WI38 (cell line): ENCODE measurements at regions not wholly inside any gene's neighbourhood (a gene's known extent, or its start where the extent isn't known, plus 50 kb on each side); places are given as distances from the start of the nearest gene placed in this dataset.

Experiments
- H3K4me3 ChIP-seq: 2 replicates; pipeline ENCODE4 v1.5.1; 2011; ENCODE audit warnings: low read depth, mild to moderate bottlenecking, control low read depth, low read length
- TF ChIP-seq, protein P1 (sequence below): IDR thresholded peaks from 2 replicates; pipeline ENCODE4 v1.5.1; 2012; ENCODE audit warnings: low read depth, mild to moderate bottlenecking, control low read depth, low read length

- TF ChIP-seq, protein P1, sequence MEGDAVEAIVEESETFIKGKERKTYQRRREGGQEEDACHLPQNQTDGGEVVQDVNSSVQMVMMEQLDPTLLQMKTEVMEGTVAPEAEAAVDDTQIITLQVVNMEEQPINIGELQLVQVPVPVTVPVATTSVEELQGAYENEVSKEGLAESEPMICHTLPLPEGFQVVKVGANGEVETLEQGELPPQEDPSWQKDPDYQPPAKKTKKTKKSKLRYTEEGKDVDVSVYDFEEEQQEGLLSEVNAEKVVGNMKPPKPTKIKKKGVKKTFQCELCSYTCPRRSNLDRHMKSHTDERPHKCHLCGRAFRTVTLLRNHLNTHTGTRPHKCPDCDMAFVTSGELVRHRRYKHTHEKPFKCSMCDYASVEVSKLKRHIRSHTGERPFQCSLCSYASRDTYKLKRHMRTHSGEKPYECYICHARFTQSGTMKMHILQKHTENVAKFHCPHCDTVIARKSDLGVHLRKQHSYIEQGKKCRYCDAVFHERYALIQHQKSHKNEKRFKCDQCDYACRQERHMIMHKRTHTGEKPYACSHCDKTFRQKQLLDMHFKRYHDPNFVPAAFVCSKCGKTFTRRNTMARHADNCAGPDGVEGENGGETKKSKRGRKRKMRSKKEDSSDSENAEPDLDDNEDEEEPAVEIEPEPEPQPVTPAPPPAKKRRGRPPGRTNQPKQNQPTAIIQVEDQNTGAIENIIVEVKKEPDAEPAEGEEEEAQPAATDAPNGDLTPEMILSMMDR: no peak
- H3K4me3 ChIP-seq: no peak overlapping the region
Measured at GRCh38 chr4:148747721-148748268, 305.6 kb upstream of the NR3C2 start.

DNA sequence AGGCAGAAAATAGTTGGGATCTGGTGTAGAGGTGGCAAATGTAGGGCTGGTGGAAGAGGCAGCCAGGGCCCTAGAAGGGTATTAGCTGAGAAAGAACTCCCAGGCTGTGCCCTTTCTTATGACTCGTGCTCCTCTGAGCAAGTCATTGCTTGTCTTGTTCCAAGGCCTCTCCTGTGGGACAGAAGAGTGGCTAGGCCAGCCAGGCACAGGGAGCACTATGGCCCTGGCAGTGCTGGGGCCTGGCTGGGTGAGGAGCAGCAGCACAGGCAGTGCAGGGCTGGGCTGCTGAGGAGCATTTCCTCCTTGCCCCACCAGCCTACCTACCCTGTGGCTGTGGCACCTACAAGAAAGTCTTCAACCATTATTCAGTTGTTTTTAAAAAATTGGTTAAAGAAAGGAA, 298.5 kb upstream of the NR3C2 start:
- TF ChIP-seq, protein P1: no peak
- no peak overlapping the region for H3K4me3 ChIP-seq

DNA sequence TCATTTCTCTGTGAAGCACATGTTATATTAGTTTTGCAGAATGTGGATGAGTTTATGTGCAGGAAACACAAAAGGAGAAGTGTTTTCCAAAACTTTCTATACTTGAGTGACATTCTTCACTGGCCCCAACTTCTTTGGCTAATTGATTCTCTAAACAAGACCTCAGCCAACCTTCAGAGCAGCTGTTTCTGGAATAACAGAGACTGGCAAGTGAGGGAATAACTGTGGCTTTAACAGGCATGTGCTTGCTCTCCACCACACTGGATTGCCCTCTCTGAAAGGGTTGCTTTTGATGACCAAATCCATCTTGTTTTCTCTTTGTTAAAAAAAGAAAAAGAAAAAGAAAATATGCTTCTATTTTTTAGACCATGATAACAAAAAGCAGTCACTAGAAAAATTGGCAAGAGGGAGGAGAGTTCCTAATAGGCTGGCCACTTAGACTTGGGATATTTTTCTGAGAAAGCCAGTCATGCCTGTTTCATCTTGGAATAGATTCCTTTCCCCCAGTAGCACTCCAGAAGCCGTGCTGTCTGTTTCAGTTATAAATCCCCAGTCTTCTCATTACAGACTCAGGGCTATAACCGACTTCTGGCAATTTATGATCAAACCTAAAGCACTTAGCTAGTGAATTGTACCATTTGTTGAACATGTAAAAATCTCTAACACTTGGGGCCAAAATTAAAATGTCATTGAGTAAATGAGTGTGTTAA, 295.0 kb upstream of the NR3C2 start:
- TF ChIP-seq, protein P1: no peak
- H3K4me3 ChIP-seq: no peak overlapping the region

GRCh38 chr4:148735432-148736155, 293.4 kb upstream of the NR3C2 start:
- TF ChIP-seq, protein P1: no peak
- no peak overlapping the region for H3K4me3 ChIP-seq

DNA sequence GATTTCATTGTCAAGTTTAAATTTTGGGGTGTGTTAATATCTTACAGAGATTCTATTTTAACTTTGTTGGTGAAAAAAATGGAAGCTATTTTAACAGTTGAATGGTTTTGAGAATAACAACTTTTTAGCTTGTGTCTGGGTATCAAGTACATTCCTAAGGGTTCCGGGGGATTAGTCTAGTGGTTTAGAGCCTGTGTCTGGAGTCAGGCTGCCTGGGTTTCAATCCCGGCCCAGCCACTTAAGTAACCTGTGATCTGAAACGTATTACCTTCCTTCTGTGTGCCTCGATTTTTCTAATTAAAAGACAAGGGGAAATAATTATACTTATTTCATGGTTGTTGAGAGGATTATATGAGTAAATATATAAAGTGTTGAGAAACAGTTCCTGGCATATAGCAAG, 288.6 kb upstream of the NR3C2 start:
- no peak overlapping the region for H3K4me3 ChIP-seq
- TF ChIP-seq, protein P1: no peak

- no peak overlapping the region for H3K4me3 ChIP-seq
Measured at GRCh38 chr4:148730082-148730640, 287.9 kb upstream of the NR3C2 start.

More at GRCh38 chr4:148730082-148730640, 287.9 kb upstream of the NR3C2 start:
- TF ChIP-seq, protein P1: no peak
